ENCODE measurements at regions not wholly inside any gene's neighbourhood (a gene's known extent, or its start where the extent isn't known, plus 50 kb on each side); places are given as distances from the start of the nearest gene placed in this dataset.

DNA sequence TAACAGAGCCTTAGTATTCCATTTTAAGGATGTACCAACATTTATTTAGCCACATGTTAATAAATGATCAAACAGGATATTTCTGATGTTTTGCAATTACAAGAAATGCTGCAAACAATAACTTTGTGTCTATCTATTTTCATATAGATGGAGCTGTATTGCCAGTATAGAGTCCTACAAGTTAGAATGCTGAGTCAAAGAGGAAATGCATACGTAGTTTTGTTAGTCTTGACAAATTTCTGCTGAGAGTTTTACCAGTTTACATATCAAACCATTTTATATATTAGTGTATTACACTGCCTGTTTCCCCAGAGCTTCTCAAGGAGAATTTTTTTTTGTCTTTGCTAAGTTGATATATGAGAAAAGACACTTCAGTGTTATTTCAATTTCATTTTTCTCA is 541.7 kb downstream of the SLC16A7 start:
- Histone ChIP-seq H3K27ac (ENCODE audit: low read depth, low read length) (no peak overlapping the region), H3K9ac (ENCODE audit: low read length) (no peak overlapping the region), H3K4me3 (ENCODE audit: insufficient read depth, low read length, poor library complexity, severe bottlenecking) (no peak overlapping the region), H3K79me2 (ENCODE audit: insufficient read depth, low read length) (no peaks in the 10 kb centered on the region), H3K36me3 (ENCODE audit: low read length) (no peaks in the 10 kb centered on the region), H3K4me2 (ENCODE audit: low read depth, low read length, poor library complexity, severe bottlenecking) (no peak overlapping the region), H3K9me3 (ENCODE audit: insufficient read depth, low read length) (no peaks in the 10 kb centered on the region), H3K9me2 (replicated peaks; ENCODE audit: insufficient read depth, low read length) (no peaks in the 10 kb centered on the region), H3K27me3 (ENCODE audit: low read length) (no peaks in the 10 kb centered on the region), H4K20me1 (ENCODE audit: low read depth, low read length) (no peaks in the 10 kb centered on the region), H2AFZ (ENCODE audit: low read depth, low read length, severe bottlenecking) (no peak overlapping the region), H3F3A (ENCODE audit: insufficient read depth) (no peaks in the 10 kb centered on the region)
- TF ChIP-seq EZH2phosphoT487 (conservative IDR thresholded peaks at IDR 0.05; ENCODE audit: low read length) = no peak
- TF ChIP-seq, protein P1, sequence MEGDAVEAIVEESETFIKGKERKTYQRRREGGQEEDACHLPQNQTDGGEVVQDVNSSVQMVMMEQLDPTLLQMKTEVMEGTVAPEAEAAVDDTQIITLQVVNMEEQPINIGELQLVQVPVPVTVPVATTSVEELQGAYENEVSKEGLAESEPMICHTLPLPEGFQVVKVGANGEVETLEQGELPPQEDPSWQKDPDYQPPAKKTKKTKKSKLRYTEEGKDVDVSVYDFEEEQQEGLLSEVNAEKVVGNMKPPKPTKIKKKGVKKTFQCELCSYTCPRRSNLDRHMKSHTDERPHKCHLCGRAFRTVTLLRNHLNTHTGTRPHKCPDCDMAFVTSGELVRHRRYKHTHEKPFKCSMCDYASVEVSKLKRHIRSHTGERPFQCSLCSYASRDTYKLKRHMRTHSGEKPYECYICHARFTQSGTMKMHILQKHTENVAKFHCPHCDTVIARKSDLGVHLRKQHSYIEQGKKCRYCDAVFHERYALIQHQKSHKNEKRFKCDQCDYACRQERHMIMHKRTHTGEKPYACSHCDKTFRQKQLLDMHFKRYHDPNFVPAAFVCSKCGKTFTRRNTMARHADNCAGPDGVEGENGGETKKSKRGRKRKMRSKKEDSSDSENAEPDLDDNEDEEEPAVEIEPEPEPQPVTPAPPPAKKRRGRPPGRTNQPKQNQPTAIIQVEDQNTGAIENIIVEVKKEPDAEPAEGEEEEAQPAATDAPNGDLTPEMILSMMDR (IDR thresholded peaks at IDR 0.05; ENCODE audit: insufficient read depth, low read length, poor library complexity, severe bottlenecking) = no peak

DNA sequence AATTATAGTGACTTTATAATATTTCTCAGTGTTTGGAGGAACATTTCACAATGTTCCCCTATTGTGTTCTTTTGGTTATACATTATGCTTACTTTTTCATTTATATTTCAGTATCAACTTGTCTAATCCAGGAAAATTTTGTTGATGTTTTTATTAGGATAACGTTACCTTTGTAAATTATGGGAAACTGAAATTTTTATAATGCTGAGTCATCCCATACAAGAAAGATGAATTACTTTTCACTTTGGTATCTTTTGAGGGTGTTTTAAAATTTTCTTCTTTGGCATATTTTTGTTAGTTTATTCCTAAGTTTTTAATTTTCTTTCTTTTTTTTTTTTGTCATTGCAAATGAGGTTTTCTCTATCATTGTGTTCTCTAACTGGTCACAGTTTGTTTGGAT is 542.7 kb downstream of the SLC16A7 start:
- no peaks in the 10 kb centered on the region for H3K9me3 ChIP-seq (ENCODE audit: insufficient read depth, low read length)
- no peaks in the 10 kb centered on the region for H3K9me2 ChIP-seq (replicated peaks; ENCODE audit: insufficient read depth, low read length)
- H2AFZ ChIP-seq (ENCODE audit: low read depth, low read length, severe bottlenecking) = no peak overlapping the region
- no peak overlapping the region for H3K9ac ChIP-seq (ENCODE audit: low read length)
- no peaks in the 10 kb centered on the region for H3K27me3 ChIP-seq (ENCODE audit: low read length)
- H3F3A ChIP-seq (ENCODE audit: insufficient read depth) = no peaks in the 10 kb centered on the region
- H4K20me1 ChIP-seq (ENCODE audit: low read depth, low read length) = no peaks in the 10 kb centered on the region
- H3K4me2 ChIP-seq (ENCODE audit: low read depth, low read length, poor library complexity, severe bottlenecking) = no peak overlapping the region
- no peaks in the 10 kb centered on the region for H3K79me2 ChIP-seq (ENCODE audit: insufficient read depth, low read length)
- TF ChIP-seq, protein P1 (IDR thresholded peaks at IDR 0.05; ENCODE audit: insufficient read depth, low read length, poor library complexity, severe bottlenecking) = no peak
- no peak for TF ChIP-seq EZH2phosphoT487 (conservative IDR thresholded peaks at IDR 0.05; ENCODE audit: low read length)
- H3K27ac ChIP-seq (ENCODE audit: low read depth, low read length) = no peak overlapping the region
- H3K36me3 ChIP-seq (ENCODE audit: low read length) = no peaks in the 10 kb centered on the region
- H3K4me3 ChIP-seq (ENCODE audit: insufficient read depth, low read length, poor library complexity, severe bottlenecking) = no peak overlapping the region

DNA sequence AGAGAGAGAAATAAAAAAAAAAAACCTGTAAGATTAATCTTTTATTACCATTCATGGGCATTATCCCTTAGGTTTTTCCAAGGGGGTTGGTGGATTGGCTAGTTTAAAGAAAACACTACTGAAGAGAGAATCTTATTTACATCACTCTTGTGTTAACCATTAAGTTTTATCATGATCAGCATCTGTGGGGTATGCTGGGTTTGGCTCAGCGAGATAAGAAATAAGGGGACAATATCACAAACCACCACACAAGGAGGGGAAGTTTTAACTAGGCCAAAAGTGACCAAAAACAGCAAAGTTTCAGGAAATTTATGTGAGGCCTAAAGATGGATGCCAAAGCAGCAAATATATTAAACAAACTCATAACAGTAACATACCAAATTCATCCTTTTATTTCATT is 548.6 kb downstream of the SLC16A7 start:
- TF ChIP-seq, protein P1 (IDR thresholded peaks at IDR 0.05; ENCODE audit: insufficient read depth, low read length, poor library complexity, severe bottlenecking) = no peak
- TF ChIP-seq EZH2phosphoT487 (conservative IDR thresholded peaks at IDR 0.05; ENCODE audit: low read length) = no peak
- no peaks in the 10 kb centered on the region for H4K20me1 ChIP-seq (ENCODE audit: low read depth, low read length)
- no peaks in the 10 kb centered on the region for H3K36me3 ChIP-seq (ENCODE audit: low read length)

More for the DNA sequence above, 548.6 kb downstream of the SLC16A7 start:
- Histone ChIP-seq H3K79me2 (ENCODE audit: insufficient read depth, low read length) (no peaks in the 10 kb centered on the region), H3K27me3 (ENCODE audit: low read length) (no peaks in the 10 kb centered on the region), H3K9me2 (replicated peaks; ENCODE audit: insufficient read depth, low read length) (no peaks in the 10 kb centered on the region), H3K9ac (ENCODE audit: low read length) (no peak overlapping the region), H3K4me3 (ENCODE audit: insufficient read depth, low read length, poor library complexity, severe bottlenecking) (no peak overlapping the region), H3K9me3 (ENCODE audit: insufficient read depth, low read length) (no peaks in the 10 kb centered on the region), H3F3A (ENCODE audit: insufficient read depth) (no peaks in the 10 kb centered on the region), H3K27ac (ENCODE audit: low read depth, low read length) (no peak overlapping the region), H3K4me2 (ENCODE audit: low read depth, low read length, poor library complexity, severe bottlenecking) (no peak overlapping the region), H2AFZ (ENCODE audit: low read depth, low read length, severe bottlenecking) (no peak overlapping the region)
